ENCODE measurements at regions not wholly inside any gene's neighbourhood (a gene's known extent, or its start where the extent isn't known, plus 50 kb on each side); places are given as distances from the start of the nearest gene placed in this dataset.

DNA sequence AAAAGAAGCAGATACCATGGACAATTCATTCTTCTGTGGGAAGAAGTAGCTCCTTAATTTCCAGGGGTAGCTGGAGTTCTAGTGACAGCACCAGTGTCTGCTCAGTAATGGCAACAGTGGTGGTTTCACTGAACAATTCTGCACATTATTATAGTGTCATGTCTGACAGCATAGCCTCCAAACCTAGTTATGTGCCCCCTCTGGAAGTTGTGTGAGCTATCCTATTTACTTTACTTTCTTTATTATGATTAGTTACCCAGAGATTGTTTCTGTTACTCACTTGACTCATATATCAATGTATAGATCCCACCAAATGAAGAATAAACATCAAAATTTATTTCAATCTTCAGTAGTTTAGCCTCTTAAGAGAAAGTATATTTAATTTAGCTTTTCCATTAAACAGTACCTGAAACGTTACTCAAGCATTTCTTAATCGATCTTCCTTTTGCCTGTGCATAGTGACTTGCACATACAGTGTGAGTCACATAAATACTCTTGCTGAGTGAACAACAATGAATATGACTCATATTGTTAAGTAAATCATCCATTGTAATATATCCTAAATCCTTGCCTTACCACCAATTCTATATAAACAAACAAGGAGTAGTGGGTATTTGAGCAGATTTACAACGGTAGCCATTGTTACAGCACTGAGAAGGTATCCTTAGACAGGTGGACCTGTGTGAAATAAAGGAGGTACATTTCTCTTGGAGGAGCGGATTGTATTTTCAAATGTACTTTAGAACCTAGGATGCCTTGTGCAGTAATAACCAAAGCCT, 534.7 kb downstream of the ANKRD50 start:
- Histone ChIP-seq H3K27me3 (ENCODE audit: low read depth, low read length) (no peaks in the 10 kb centered on the region), H3K4me3 (ENCODE audit: low read depth in 1 of 2, low read length in 2 of 2) (no peak overlapping the region), H3K36me3 (ENCODE audit: control insufficient read depth in 1 of 2, insufficient read depth in 2 of 2, low read length in 2 of 2) (no peaks in the 10 kb centered on the region), H3K4me1 (ENCODE audit: control insufficient read depth in 1 of 2, insufficient read depth in 2 of 2, low read length in 2 of 2) (no peaks in the 10 kb centered on the region), H3K27ac (ENCODE audit: low read length) (no peak overlapping the region), H3K9me3 (ENCODE audit: control insufficient read depth in 1 of 2, low read length in 2 of 2) (no peaks in the 10 kb centered on the region)

DNA sequence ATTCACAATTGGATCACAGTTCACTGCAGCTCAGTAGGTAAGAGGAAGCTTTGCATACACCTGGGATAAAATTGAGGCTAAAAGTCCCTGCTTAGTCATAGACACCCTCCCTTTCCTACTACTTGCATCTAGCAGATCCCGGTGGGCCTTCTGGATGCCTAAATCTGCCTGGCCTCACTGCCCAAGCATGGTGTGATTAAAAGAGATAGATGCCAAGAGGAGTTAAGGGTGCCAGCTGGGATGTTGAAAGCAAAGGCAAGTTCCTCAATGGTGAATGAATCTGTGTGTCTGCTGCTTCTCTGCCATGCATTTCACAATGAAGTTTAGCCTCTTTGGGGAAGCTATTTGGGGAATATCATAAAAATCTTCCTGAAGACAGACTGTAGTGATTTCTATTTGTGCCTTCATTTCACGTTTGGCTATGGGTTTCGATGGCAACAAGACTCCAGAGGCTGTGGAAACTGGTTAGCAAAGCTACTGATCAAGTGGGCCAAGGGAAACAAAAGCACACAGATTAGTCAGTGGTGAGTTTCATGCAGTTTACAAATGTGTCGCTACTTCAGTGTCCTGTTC, 534.0 kb downstream of the ANKRD50 start:
- no peaks in the 10 kb centered on the region for H3K9me3 ChIP-seq (ENCODE audit: control insufficient read depth in 1 of 2, low read length in 2 of 2)
- H3K27ac ChIP-seq (ENCODE audit: low read length): no peak overlapping the region
- H3K36me3 ChIP-seq (ENCODE audit: control insufficient read depth in 1 of 2, insufficient read depth in 2 of 2, low read length in 2 of 2): no peaks in the 10 kb centered on the region
- no peak overlapping the region for H3K4me3 ChIP-seq (ENCODE audit: low read depth in 1 of 2, low read length in 2 of 2)
- no peaks in the 10 kb centered on the region for H3K27me3 ChIP-seq (ENCODE audit: low read depth, low read length)
- no peaks in the 10 kb centered on the region for H3K4me1 ChIP-seq (ENCODE audit: control insufficient read depth in 1 of 2, insufficient read depth in 2 of 2, low read length in 2 of 2)

DNA sequence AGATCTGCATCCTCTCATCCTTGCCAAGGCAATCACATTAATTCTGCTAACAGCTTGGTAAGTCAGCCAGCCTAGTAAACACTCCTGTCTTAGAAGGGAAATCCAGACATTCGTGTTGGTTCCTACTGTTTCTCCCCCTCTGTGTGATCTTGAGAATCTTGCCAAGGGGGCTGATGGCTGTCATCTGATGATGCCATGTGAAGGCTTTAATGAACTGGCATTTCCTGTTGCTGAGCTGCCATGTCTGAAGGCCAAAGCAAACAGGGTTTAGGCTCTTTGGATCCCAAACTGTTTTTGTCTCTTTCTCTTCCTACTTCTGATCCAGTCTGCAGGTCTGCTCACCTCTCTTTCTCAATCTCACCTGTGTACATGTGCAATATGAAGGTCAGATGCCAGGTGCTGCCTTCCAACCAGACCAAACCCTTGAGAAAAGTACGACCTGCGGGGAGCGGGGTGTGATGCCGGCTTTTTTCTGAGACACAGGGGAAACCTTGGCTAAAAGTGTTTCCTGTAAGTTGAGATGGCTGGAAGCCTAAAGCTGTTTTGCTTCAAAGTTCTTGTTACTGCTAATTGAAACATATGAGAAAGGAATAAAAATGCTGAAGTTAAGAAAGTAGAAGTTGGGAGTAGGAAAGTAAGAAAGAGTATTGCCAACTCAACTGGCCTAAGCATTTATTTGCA, 532.9 kb downstream of the ANKRD50 start:
- no peaks in the 10 kb centered on the region for H3K27me3 ChIP-seq (ENCODE audit: low read depth, low read length)
- H3K36me3 ChIP-seq (ENCODE audit: control insufficient read depth in 1 of 2, insufficient read depth in 2 of 2, low read length in 2 of 2): no peaks in the 10 kb centered on the region
- no peaks in the 10 kb centered on the region for H3K4me1 ChIP-seq (ENCODE audit: control insufficient read depth in 1 of 2, insufficient read depth in 2 of 2, low read length in 2 of 2)
- no peaks in the 10 kb centered on the region for H3K9me3 ChIP-seq (ENCODE audit: control insufficient read depth in 1 of 2, low read length in 2 of 2)
- H3K27ac ChIP-seq (ENCODE audit: low read length): no peak overlapping the region
- no peak overlapping the region for H3K4me3 ChIP-seq (ENCODE audit: low read depth in 1 of 2, low read length in 2 of 2)

DNA sequence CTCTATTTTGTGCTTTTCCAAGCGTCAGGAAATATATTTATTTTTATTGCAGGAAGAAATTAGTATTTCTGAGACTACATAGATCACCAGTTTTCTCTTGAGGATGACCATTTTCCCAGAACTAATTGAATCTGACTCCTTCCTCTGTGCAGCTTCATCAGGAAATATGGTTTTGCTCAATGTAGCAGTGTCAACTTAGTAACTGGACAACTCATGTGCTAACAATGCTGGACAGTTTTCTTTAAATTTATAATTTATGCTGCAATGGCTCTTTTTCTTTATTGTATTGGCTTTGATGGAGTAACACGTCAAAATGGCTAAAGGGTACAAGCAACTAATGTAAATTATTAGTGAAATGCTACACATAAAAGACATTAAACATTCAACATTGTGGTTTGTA, 531.5 kb downstream of the ANKRD50 start:
- Histone ChIP-seq H3K27ac (ENCODE audit: low read length) (no peak overlapping the region), H3K4me1 (ENCODE audit: control insufficient read depth in 1 of 2, insufficient read depth in 2 of 2, low read length in 2 of 2) (no peaks in the 10 kb centered on the region), H3K9me3 (ENCODE audit: control insufficient read depth in 1 of 2, low read length in 2 of 2) (no peaks in the 10 kb centered on the region), H3K27me3 (ENCODE audit: low read depth, low read length) (no peaks in the 10 kb centered on the region), H3K36me3 (ENCODE audit: control insufficient read depth in 1 of 2, insufficient read depth in 2 of 2, low read length in 2 of 2) (no peaks in the 10 kb centered on the region), H3K4me3 (ENCODE audit: low read depth in 1 of 2, low read length in 2 of 2) (no peak overlapping the region)

DNA sequence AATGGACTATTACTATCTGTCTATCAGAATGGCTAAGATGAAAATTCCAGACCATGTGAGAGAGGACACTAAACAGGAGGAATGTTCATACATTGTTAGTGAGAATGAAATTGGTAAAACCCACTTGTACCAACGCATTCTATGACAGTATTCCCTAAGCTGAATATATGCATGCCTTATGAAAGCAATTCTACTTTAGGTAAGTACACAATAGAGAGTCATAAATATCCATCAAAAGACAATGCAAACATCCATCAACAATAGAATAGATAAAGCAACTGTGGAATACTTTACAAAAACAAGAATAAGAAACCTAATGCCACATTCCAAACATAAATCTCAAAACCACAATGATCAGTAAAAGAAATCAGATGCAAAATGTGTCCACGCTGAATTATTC, 529.3 kb downstream of the ANKRD50 start:
- Histone ChIP-seq H3K36me3 (ENCODE audit: control insufficient read depth in 1 of 2, insufficient read depth in 2 of 2, low read length in 2 of 2) (no peaks in the 10 kb centered on the region), H3K9me3 (ENCODE audit: control insufficient read depth in 1 of 2, low read length in 2 of 2) (no peaks in the 10 kb centered on the region), H3K4me3 (ENCODE audit: low read depth in 1 of 2, low read length in 2 of 2) (no peak overlapping the region), H3K27ac (ENCODE audit: low read length) (no peak overlapping the region), H3K27me3 (ENCODE audit: low read depth, low read length) (no peaks in the 10 kb centered on the region), H3K4me1 (ENCODE audit: control insufficient read depth in 1 of 2, insufficient read depth in 2 of 2, low read length in 2 of 2) (no peaks in the 10 kb centered on the region)

DNA sequence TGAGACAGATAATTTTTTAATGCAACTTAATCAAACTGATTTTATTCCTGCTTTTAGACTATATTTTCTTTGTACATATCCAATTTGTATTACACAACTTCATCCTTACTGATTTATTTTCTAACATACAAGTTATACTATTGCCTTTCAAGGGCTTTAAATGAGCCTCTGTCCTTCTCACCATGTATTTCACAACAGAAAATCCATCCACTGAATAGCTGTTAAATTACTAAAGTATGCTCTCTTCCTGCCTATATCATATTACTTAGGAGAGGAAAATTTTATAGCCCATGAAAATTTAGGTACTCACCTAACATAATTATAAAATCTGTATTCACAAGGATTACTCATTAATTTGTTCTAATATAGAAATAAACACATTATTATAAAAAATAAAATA, 528.6 kb downstream of the ANKRD50 start:
- H3K4me1 ChIP-seq (ENCODE audit: control insufficient read depth in 1 of 2, insufficient read depth in 2 of 2, low read length in 2 of 2): no peaks in the 10 kb centered on the region
- H3K36me3 ChIP-seq (ENCODE audit: control insufficient read depth in 1 of 2, insufficient read depth in 2 of 2, low read length in 2 of 2): no peaks in the 10 kb centered on the region
- H3K9me3 ChIP-seq (ENCODE audit: control insufficient read depth in 1 of 2, low read length in 2 of 2): no peaks in the 10 kb centered on the region
- no peaks in the 10 kb centered on the region for H3K27me3 ChIP-seq (ENCODE audit: low read depth, low read length)
- H3K4me3 ChIP-seq (ENCODE audit: low read depth in 1 of 2, low read length in 2 of 2): no peak overlapping the region
- H3K27ac ChIP-seq (ENCODE audit: low read length): no peak overlapping the region

DNA sequence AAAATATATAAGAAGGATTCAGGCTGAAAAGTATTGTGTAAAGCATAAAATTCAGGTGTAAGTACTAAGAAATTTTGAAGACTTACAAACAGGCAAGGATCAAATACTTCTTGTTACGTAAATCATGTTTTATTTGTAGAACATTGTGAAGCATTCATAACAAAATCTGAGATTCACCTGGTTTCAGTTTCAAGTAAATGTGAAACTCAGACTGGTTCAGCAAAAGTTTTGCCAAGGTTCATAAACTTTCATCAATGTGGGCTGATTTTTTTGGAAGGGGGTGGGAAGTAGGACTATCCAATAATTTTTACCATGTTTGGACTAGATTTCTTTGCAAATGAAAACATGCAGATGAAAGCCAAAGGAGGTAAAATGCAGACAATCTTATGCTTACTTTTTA, 527.7 kb downstream of the ANKRD50 start:
- H3K36me3 ChIP-seq (ENCODE audit: control insufficient read depth in 1 of 2, insufficient read depth in 2 of 2, low read length in 2 of 2): no peaks in the 10 kb centered on the region
- no peaks in the 10 kb centered on the region for H3K9me3 ChIP-seq (ENCODE audit: control insufficient read depth in 1 of 2, low read length in 2 of 2)
- H3K27ac ChIP-seq (ENCODE audit: low read length): no peak overlapping the region
- no peak overlapping the region for H3K4me3 ChIP-seq (ENCODE audit: low read depth in 1 of 2, low read length in 2 of 2)
- H3K27me3 ChIP-seq (ENCODE audit: low read depth, low read length): no peaks in the 10 kb centered on the region
- H3K4me1 ChIP-seq (ENCODE audit: control insufficient read depth in 1 of 2, insufficient read depth in 2 of 2, low read length in 2 of 2): no peaks in the 10 kb centered on the region

DNA sequence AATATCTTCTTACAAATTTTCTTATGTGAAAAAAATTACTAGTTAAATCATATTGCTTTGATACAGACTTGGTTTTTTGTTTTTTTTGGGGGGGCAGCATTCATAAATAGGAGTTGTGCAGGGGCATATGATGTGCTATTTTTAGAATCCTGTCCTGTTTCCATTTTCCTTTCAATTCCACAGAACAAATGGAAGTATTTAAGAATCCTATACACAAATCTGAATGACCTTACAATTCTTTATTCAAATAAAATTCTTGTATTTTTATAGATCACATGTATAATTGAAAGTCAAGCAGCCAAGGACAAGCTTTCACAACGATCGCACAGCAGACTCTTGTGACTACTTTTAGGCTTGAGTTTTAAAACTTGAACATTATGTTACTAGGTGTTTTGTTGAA, 523.9 kb downstream of the ANKRD50 start:
- no peak overlapping the region for H3K27ac ChIP-seq (ENCODE audit: low read length)
- no peaks in the 10 kb centered on the region for H3K4me1 ChIP-seq (ENCODE audit: control insufficient read depth in 1 of 2, insufficient read depth in 2 of 2, low read length in 2 of 2)
- H3K9me3 ChIP-seq (ENCODE audit: control insufficient read depth in 1 of 2, low read length in 2 of 2): peaks cover 0 to 2% of the 10 kb centered on the region in 2 donors
- no peaks in the 10 kb centered on the region for H3K36me3 ChIP-seq (ENCODE audit: control insufficient read depth in 1 of 2, insufficient read depth in 2 of 2, low read length in 2 of 2)
- H3K4me3 ChIP-seq (ENCODE audit: low read depth in 1 of 2, low read length in 2 of 2): no peak overlapping the region
- H3K27me3 ChIP-seq (ENCODE audit: low read depth, low read length): no peaks in the 10 kb centered on the region

DNA sequence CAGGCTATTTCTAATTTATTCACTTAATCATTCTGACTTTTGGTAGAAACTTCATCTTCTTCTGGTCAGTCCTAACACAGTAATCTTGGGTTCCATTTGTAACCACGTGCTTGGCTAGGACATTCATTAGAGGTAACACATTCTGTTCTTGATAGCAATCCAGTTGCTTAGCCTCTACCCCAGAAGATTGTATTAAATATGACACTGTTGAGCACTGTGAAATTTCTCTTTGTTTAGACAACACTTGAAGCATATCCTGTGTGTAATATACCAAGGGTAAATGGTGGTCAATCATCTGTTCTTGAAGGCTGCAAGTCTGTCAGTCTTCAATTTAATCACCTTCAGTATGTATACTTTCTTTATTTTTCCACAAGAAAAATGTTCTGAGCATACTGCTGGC, 523.0 kb downstream of the ANKRD50 start:
- Histone ChIP-seq H3K4me1 (ENCODE audit: control insufficient read depth in 1 of 2, insufficient read depth in 2 of 2, low read length in 2 of 2) (no peaks in the 10 kb centered on the region), H3K27ac (ENCODE audit: low read length) (no peak overlapping the region), H3K27me3 (ENCODE audit: low read depth, low read length) (no peaks in the 10 kb centered on the region)

DNA sequence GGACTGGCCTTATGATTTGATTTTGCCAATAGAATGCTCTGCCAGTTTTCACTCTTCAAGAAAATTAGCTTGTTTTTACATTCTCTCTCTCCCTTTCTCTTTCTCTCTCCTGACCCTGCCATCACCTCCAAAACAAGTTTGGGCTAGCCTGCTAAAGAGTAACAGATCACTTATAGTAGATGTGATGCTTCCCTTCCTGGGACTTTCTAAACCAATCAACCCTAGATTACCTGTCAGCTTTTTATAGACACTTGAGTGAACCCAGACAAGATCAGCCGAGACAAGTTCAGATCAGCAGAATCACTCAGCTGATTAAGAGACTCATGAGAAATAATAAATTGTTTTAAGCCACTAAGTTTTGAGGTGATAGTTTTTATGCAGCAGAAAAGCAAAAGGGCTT, 521.2 kb downstream of the ANKRD50 start:
- Histone ChIP-seq H3K27ac (ENCODE audit: low read length) (no peak overlapping the region), H3K27me3 (ENCODE audit: low read depth, low read length) (no peaks in the 10 kb centered on the region), H3K36me3 (ENCODE audit: control insufficient read depth in 1 of 2, insufficient read depth in 2 of 2, low read length in 2 of 2) (no peaks in the 10 kb centered on the region), H3K9me3 (ENCODE audit: control insufficient read depth in 1 of 2, low read length in 2 of 2) (peaks cover 0 to 2% of the 10 kb centered on the region in 2 donors), H3K4me3 (ENCODE audit: low read depth in 1 of 2, low read length in 2 of 2) (no peak overlapping the region), H3K4me1 (ENCODE audit: control insufficient read depth in 1 of 2, insufficient read depth in 2 of 2, low read length in 2 of 2) (no peaks in the 10 kb centered on the region)

More for the DNA sequence above, 523.0 kb downstream of the ANKRD50 start:
- Histone ChIP-seq H3K9me3 (ENCODE audit: control insufficient read depth in 1 of 2, low read length in 2 of 2) (peaks cover 0 to 2% of the 10 kb centered on the region in 2 donors), H3K4me3 (ENCODE audit: low read depth in 1 of 2, low read length in 2 of 2) (no peak overlapping the region), H3K36me3 (ENCODE audit: control insufficient read depth in 1 of 2, insufficient read depth in 2 of 2, low read length in 2 of 2) (no peaks in the 10 kb centered on the region)

DNA sequence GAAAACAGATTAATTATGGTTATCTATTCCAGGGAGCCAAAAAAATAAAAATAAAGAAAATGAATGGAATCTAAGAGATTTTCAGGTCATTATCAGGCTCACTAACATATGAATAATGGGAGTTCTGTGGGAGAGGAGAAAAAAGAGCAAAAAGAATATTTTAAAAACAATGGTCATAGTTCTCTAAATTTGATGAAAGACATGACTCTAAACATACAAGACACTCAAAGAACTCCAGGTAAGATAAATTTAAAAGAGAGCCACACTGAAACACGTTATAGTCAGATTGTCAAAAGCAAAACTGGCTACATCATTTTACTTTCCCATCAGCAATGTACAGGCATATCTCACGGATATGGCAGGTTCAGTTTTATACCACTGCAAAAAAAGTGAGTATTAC, 520.0 kb downstream of the ANKRD50 start:
- Histone ChIP-seq H3K4me3 (ENCODE audit: low read depth in 1 of 2, low read length in 2 of 2) (no peak overlapping the region), H3K27ac (ENCODE audit: low read length) (no peak overlapping the region), H3K36me3 (ENCODE audit: control insufficient read depth in 1 of 2, insufficient read depth in 2 of 2, low read length in 2 of 2) (no peaks in the 10 kb centered on the region), H3K9me3 (ENCODE audit: control insufficient read depth in 1 of 2, low read length in 2 of 2) (peaks cover 0 to 2% of the 10 kb centered on the region in 2 donors), H3K27me3 (ENCODE audit: low read depth, low read length) (no peaks in the 10 kb centered on the region), H3K4me1 (ENCODE audit: control insufficient read depth in 1 of 2, insufficient read depth in 2 of 2, low read length in 2 of 2) (no peaks in the 10 kb centered on the region)
